Endodermal cell (in vitro differentiated cells): ENCODE measurements at regions not wholly inside any gene's neighbourhood (a gene's known extent, or its start where the extent isn't known, plus 50 kb on each side); places are given as distances from the start of the nearest gene placed in this dataset.

Experiments used
- DNase-seq: peaks from one replicate; pipeline ENCODE4 v3.0.0-alpha.2; 2017
- H3K27ac ChIP-seq: 2 replicates; pipeline ENCODE4 v1.5.1; 2013; ENCODE audit warnings: mild to moderate bottlenecking, low read depth, low read length, moderate library complexity
- H3K27me3 ChIP-seq: 2 replicates; pipeline ENCODE4 v1.6.1; 2013; ENCODE audit warnings: mild to moderate bottlenecking, low read length, moderate library complexity; ENCODE audit not compliant: insufficient read depth, control insufficient read depth, poor library complexity, severe bottlenecking
- H3K36me3 ChIP-seq: 2 replicates; pipeline ENCODE4 v1.7.0; 2013; ENCODE audit warnings: mild to moderate bottlenecking, low read length, moderate library complexity; ENCODE audit not compliant: control insufficient read depth, insufficient read depth
- H3K4me1 ChIP-seq: one replicate; pipeline ENCODE4 v1.7.0; 2013; ENCODE audit warnings: low read length; ENCODE audit not compliant: control insufficient read depth, insufficient read depth
- H3K4me3 ChIP-seq: 2 replicates; pipeline ENCODE4 v1.5.1; 2013; ENCODE audit warnings: mild to moderate bottlenecking, low read length, moderate library complexity
- H3K9ac ChIP-seq: 2 replicates; pipeline ENCODE4 v1.6.1; 2013; ENCODE audit warnings: mild to moderate bottlenecking, low read length, moderate library complexity; ENCODE audit not compliant: poor library complexity, severe bottlenecking; ENCODE audit errors: extremely low read depth
- H3K9me3 ChIP-seq: 2 replicates; pipeline ENCODE4 v1.6.1; 2013; ENCODE audit warnings: mild to moderate bottlenecking, low read length, moderate library complexity; ENCODE audit not compliant: control insufficient read depth
- H3K27ac Mint-ChIP-seq: 2 replicates; pipeline ENCODE4 v1.8.0; 2020; ENCODE audit warnings: mixed read lengths
- H3K27me3 Mint-ChIP-seq: 2 replicates; pipeline ENCODE4 v1.8.0; 2021; ENCODE audit warnings: mild to moderate bottlenecking, mixed read lengths; ENCODE audit not compliant: insufficient read depth
- H3K36me3 Mint-ChIP-seq: 2 replicates; pipeline ENCODE4 v1.8.0; 2020; ENCODE audit warnings: low read depth, mixed read lengths
- H3K4me1 Mint-ChIP-seq: 2 replicates; pipeline ENCODE4 v1.8.0; 2020; ENCODE audit warnings: mixed read lengths
- H3K4me3 Mint-ChIP-seq: 2 replicates; pipeline ENCODE4 v1.8.0; 2020; ENCODE audit warnings: mild to moderate bottlenecking, moderate library complexity, mixed read lengths
- H3K9me3 Mint-ChIP-seq: 2 replicates; pipeline ENCODE4 v1.8.0; 2020; ENCODE audit warnings: mild to moderate bottlenecking, mixed read lengths
- WGBS, 2 experiments: methylation state at CpG; one replicate each; pipeline versions ENCODE4 v1.1.5 to v1.1.7; 2013; ENCODE audit warnings: missing lambda C conversion rate in 2 of 2, mixed read lengths in 1 of 2; ENCODE audit not compliant: insufficient coverage in 1 of 2, insufficient read length in 1 of 2; 5-methylcytosine and 5-hydroxymethylcytosine counted together
- TF ChIP-seq, protein P1 (sequence below): fragments of 200-600 bp; sonication (generic); conservative IDR thresholded peaks from 2 replicates; pipeline ENCODE4 v1.5.0; 2021; ENCODE audit warnings: antibody characterized with exemption, mild to moderate bottlenecking

GRCh38 chr2:71785516-71785981 lies 332.2 kb downstream of the DYSF start:
- no peaks in the 10 kb centered on the region for H3K4me1 Mint-ChIP-seq
- Histone ChIP-seq H3K4me1 (no peaks in the 10 kb centered on the region), H3K9ac (no peak overlapping the region), H3K27ac (no peak overlapping the region), H3K4me3 (no peak overlapping the region), H3K9me3 (no peaks in the 10 kb centered on the region), H3K36me3 (no peaks in the 10 kb centered on the region), H3K27me3 (no peaks in the 10 kb centered on the region)
- 83 to 93% methylated on average over 18 to 23 of the region's 23 CpGs for WGBS, 2 experiments
- no peaks in the 10 kb centered on the region for H3K9me3 Mint-ChIP-seq
- no peaks in the 10 kb centered on the region for H3K36me3 Mint-ChIP-seq
- H3K4me3 Mint-ChIP-seq: no peak overlapping the region
- no peak overlapping the region for H3K27ac Mint-ChIP-seq
- H3K27me3 Mint-ChIP-seq: no peaks in the 10 kb centered on the region
- TF ChIP-seq, protein P1, sequence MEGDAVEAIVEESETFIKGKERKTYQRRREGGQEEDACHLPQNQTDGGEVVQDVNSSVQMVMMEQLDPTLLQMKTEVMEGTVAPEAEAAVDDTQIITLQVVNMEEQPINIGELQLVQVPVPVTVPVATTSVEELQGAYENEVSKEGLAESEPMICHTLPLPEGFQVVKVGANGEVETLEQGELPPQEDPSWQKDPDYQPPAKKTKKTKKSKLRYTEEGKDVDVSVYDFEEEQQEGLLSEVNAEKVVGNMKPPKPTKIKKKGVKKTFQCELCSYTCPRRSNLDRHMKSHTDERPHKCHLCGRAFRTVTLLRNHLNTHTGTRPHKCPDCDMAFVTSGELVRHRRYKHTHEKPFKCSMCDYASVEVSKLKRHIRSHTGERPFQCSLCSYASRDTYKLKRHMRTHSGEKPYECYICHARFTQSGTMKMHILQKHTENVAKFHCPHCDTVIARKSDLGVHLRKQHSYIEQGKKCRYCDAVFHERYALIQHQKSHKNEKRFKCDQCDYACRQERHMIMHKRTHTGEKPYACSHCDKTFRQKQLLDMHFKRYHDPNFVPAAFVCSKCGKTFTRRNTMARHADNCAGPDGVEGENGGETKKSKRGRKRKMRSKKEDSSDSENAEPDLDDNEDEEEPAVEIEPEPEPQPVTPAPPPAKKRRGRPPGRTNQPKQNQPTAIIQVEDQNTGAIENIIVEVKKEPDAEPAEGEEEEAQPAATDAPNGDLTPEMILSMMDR: no peak
- peak; percentile 39 for DNase-seq

DNA sequence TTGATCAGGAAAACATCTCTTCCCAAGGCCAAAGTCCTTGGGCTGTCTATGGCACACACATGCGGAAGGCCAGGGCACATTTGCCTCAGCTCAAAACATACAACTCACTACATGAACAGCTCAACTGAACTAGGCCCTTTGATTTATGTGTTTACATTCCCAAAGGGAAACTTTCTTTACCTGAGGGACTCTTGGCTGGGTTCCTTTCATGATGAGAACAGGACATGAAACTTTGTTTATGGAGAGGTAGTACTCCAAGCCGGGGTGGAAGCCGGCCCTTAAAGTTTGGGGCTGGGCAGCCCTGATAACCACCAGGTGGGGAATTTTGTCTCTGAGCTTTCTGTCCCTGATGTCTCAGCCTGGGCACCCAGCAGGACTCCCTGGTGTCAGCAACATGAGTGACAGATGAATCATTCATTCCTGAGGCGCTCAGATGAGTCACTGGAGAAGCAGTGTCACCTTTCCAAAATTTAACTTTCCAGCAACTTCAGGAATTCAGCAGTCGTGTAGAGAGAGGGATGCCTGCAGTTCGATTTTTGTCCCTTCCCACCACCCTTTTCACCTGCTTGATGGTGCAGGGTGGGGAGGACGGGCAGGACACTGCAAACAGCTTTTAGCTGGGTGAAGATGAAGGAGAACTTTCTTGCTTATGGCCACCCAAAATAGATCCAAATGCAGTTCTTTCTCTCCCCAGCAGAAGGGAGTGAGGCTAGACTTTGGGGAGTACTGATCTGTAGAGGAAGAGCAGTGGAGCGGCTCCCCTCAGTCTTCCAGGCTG lies 331.6 kb downstream of the DYSF start:
- Mint-ChIP-seq H3K27me3 (no peaks in the 10 kb centered on the region), H3K4me3 (no peak overlapping the region), H3K9me3 (no peaks in the 10 kb centered on the region), H3K36me3 (no peaks in the 10 kb centered on the region), H3K4me1 (no peaks in the 10 kb centered on the region), H3K27ac (no peak overlapping the region)
- Histone ChIP-seq H3K27ac (no peak overlapping the region), H3K9ac (no peak overlapping the region), H3K4me1 (no peaks in the 10 kb centered on the region), H3K9me3 (no peaks in the 10 kb centered on the region), H3K4me3 (no peak overlapping the region), H3K36me3 (no peaks in the 10 kb centered on the region), H3K27me3 (no peaks in the 10 kb centered on the region)
- peak; percentile 56 for DNase-seq
- 79 to 80% methylated on average over 1 to 8 of the region's 8 CpGs for whole genome bisulfite sequencing, 2 experiments
- TF ChIP-seq, protein P1: no peak

- H3K27ac Mint-ChIP-seq: no peak overlapping the region
- no peaks in the 10 kb centered on the region for H3K4me1 ChIP-seq
- no peaks in the 10 kb centered on the region for H3K4me1 Mint-ChIP-seq
- no peaks in the 10 kb centered on the region for H3K9me3 ChIP-seq
- no peaks in the 10 kb centered on the region for H3K36me3 ChIP-seq
- DNase-seq: no peak
- no peaks in the 10 kb centered on the region for H3K36me3 Mint-ChIP-seq
- 95% methylated on average over 3 to 4 of the region's 4 CpGs for WGBS, 2 experiments
- H3K27me3 Mint-ChIP-seq: no peaks in the 10 kb centered on the region
- H3K9me3 Mint-ChIP-seq: no peaks in the 10 kb centered on the region
- no peak overlapping the region for H3K9ac ChIP-seq
- TF ChIP-seq, protein P1: no peak
- no peak overlapping the region for H3K4me3 Mint-ChIP-seq
- H3K4me3 ChIP-seq: no peak overlapping the region
- no peak overlapping the region for H3K27ac ChIP-seq
- H3K27me3 ChIP-seq: no peaks in the 10 kb centered on the region
These were observed 330.5 kb downstream of the DYSF start for GRCh38 chr2:71783815-71784214.
